Liver (tissue), 3 donors: ENCODE measurements at regions not wholly inside any gene's neighbourhood (a gene's known extent, or its start where the extent isn't known, plus 50 kb on each side); places are given as distances from the start of the nearest gene placed in this dataset.

ENCODE experiments used
- CTCF ChIP-seq: fragments of 150-350 bp; IDR thresholded peaks from 2 replicates; pipeline ENCODE4 v1.5.1; 2017; ENCODE audit warnings: improper control_type of control experiment, low read depth, low read length; ENCODE audit not compliant: missing input control
- GABPA ChIP-seq, 2 donors: IDR thresholded peaks in 1 of 2; conservative IDR thresholded peaks in 1 of 2; 2 replicates each; pipeline ENCODE4 v1.6.1; 2016; ENCODE audit warnings: antibody characterized with exemption in 2 of 2, mild to moderate bottlenecking in 1 of 2, moderate library complexity in 1 of 2
- REST ChIP-seq: IDR thresholded peaks from 2 replicates; pipeline ENCODE4 v1.6.1; 2016; ENCODE audit warnings: antibody characterized with exemption, mild to moderate bottlenecking
- SP1 ChIP-seq: IDR thresholded peaks from 2 replicates; pipeline ENCODE4 v1.6.1; 2018; ENCODE audit warnings: antibody characterized with exemption, mild to moderate bottlenecking
- donor health status: healthy.
- donor health status: healthy.

GRCh38 chr5:120236360-120236759, 227.7 kb upstream of the PRR16 start:
- no peak for TF ChIP-seq SP1
- TF ChIP-seq CTCF, result no peak
- no peak for TF ChIP-seq GABPA (IDR thresholded peaks at IDR 0.05 in 1 of 2, conservative IDR thresholded peaks at IDR 0.05 in 1 of 2)
- TF ChIP-seq REST, result no peak
